Stimulated activated CD8-positive, alpha-beta memory T cell treated with anti-CD3 and anti-CD28 coated beads, Interleukin-4, amount 100 ng/mL, for 4 hours (primary cell): ENCODE measurements at regions not wholly inside any gene's neighbourhood (a gene's known extent, or its start where the extent isn't known, plus 50 kb on each side); places are given as distances from the start of the nearest gene placed in this dataset.
"Not testable (repeated sequence)": the region's sequence is repeated elsewhere in the genome, so short reads cannot be mapped to it uniquely, and the experiment has no call there.

Experiments
- DNase-seq, 2 donors: peaks; one replicate each; pipeline ENCODE4 v3.0.0-alpha.2; 2020; ENCODE audit warnings: low read depth in 2 of 2, low spot score in 1 of 2

GRCh38 chr18:78244779-78245178, 734.8 kb upstream of the SALL3 start:
- no peak for DNase-seq

GRCh38 chr18:78245451-78245850, 734.2 kb upstream of the SALL3 start:
- DNase-seq = no peak

- DNase-seq = no peak
These were observed 733.6 kb upstream of the SALL3 start for GRCh38 chr18:78246050-78246449.

- DNase-seq = no peak
These were observed 733.0 kb upstream of the SALL3 start for GRCh38 chr18:78246588-78246987.

GRCh38 chr18:78247615-78248289, 731.9 kb upstream of the SALL3 start:
- DNase-seq = no peak

GRCh38 chr18:78255013-78255412, 724.6 kb upstream of the SALL3 start:
- no peak for DNase-seq

- no peak for DNase-seq
These were observed 711.2 kb upstream of the SALL3 start for GRCh38 chr18:78268226-78268988.

- no peak for DNase-seq
These were observed 707.8 kb upstream of the SALL3 start for GRCh38 chr18:78271790-78272189.

- no peak for DNase-seq
These were observed 705.7 kb upstream of the SALL3 start for GRCh38 chr18:78273876-78274275.

GRCh38 chr18:78283425-78283824, 696.2 kb upstream of the SALL3 start:
- not testable (repeated sequence) for DNase-seq

GRCh38 chr18:78292618-78293380, 686.8 kb upstream of the SALL3 start:
- DNase-seq = no peak

GRCh38 chr18:78293540-78293939, 686.1 kb upstream of the SALL3 start:
- no peak for DNase-seq

GRCh38 chr18:78293940-78294541, 685.6 kb upstream of the SALL3 start:
- no peak for DNase-seq

- no peak for DNase-seq
These were observed 684.4 kb upstream of the SALL3 start for GRCh38 chr18:78295262-78295661.

GRCh38 chr18:78296166-78296565, 683.5 kb upstream of the SALL3 start:
- no peak for DNase-seq

- DNase-seq = no peak
These were observed 682.6 kb upstream of the SALL3 start for GRCh38 chr18:78297048-78297447.

- no peak for DNase-seq
These were observed 676.0 kb upstream of the SALL3 start for GRCh38 chr18:78303519-78304191.

GRCh38 chr18:78304192-78305164, 675.1 kb upstream of the SALL3 start:
- DNase-seq = no peak

- no peak for DNase-seq
These were observed 673.8 kb upstream of the SALL3 start for GRCh38 chr18:78305789-78306188.

GRCh38 chr18:78309307-78309706, 670.3 kb upstream of the SALL3 start:
- DNase-seq = no peak
